ENCODE measurements at regions not wholly inside any gene's neighbourhood (a gene's known extent, or its start where the extent isn't known, plus 50 kb on each side); places are given as distances from the start of the nearest gene placed in this dataset.
"Not testable (repeated sequence)": the region's sequence is repeated elsewhere in the genome, so short reads cannot be mapped to it uniquely, and the experiment has no call there.

- no peak for DNase-seq (ENCODE audit: low read depth)
Observed at GRCh38 chr7:56219017-56219416, 102.8 kb upstream of the NUPR2 start.

DNA sequence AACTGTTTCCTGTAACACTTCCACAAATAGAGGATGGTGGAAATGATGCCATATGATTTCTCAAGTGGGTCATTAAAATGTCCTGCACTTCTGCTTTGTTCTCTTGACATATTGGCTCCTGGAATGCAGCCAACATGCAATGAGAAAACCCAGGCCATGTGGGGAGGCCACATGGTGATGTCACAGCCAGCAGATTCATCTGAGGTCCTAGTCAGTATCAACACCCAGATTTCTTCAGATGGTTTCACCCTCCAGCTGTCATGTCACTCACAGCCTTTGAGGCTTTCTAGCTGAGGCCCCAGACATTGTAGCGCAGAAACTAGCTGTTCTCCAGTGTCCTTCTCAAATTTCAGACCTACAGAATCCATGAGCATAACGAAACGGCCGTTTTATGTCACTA, 102.3 kb upstream of the NUPR2 start:
- no peak for DNase-seq (ENCODE audit: low read depth)

DNA sequence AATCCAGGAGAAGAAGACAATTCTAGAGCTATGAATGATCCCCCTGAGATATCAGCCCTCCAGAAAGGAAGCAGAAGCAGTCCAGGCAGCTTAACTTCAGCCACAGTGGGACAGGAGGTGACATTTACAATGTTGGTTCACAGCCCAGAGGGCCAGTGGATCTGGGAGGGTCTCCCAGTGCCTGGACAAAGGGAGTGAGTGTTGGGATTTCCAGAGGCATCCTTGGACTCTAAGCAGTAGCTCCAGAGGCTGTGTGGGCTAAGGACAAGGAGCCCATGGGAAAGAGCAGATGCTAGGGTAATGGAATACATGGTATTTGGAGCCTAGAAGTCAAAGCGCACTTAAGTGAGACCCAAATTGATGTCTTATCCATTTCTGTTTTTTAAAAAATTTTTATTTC, 97.4 kb upstream of the NUPR2 start:
- DNase-seq (ENCODE audit: low read depth) = no peak

DNA sequence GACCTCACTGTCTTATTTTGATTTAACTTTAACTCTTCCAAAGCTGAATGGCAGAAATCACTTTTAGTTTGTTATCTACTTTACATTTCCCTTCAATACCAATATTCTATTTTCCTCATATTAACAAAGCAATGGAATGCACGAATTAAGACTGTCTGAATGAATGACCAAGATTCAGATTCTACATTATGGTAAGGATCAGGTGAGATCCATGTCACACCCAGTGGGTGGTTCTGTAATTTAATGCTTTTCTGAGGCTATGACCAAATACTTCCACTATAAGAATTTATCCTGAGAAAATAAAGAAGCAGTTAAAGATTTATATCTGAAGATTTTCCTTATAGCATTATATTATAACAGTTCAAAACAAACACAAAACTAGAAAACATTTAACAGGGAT, 90.2 kb upstream of the NUPR2 start:
- no peak for DNase-seq (ENCODE audit: low read depth)

GRCh38 chr7:56199639-56200038, 83.4 kb upstream of the NUPR2 start:
- no peak for DNase-seq (ENCODE audit: low read depth)

- DNase-seq (ENCODE audit: low read depth) = not testable (repeated sequence)
Observed at GRCh38 chr7:56196195-56196594, 80.0 kb upstream of the NUPR2 start.

GRCh38 chr7:56188823-56189346, 72.7 kb upstream of the NUPR2 start:
- no peak for DNase-seq (ENCODE audit: low read depth)

- no peak for DNase-seq (ENCODE audit: low read depth)
Observed at GRCh38 chr7:56188376-56188775, 72.2 kb upstream of the NUPR2 start.

DNA sequence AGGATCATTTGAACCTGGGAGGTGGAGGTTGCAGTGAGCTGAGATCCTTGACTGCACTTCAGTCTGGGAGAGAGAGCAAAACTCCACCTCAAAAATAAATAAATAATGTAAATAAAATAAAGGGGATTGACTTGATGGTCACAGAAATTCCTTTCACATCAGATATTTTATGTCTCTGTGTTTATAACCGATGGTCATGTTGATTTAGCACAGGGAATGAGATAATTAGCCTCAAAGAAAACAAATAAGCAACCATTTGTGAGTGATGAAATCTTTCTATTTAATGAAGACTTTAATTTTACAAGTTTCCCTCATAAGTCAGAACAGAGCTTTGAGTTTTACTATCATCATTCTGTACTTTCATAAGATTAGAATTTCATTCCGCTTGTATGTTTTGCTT, 64.8 kb upstream of the NUPR2 start:
- no peak for DNase-seq (ENCODE audit: low read depth)

GRCh38 chr7:56175771-56176170, 59.6 kb upstream of the NUPR2 start:
- DNase-seq (ENCODE audit: low read depth) = no peak

GRCh38 chr7:56174875-56175760, 58.9 kb upstream of the NUPR2 start:
- no peak for DNase-seq (ENCODE audit: low read depth)

GRCh38 chr7:56174346-56174874, 58.2 kb upstream of the NUPR2 start:
- no peak for DNase-seq (ENCODE audit: low read depth)

Data from stimulated activated CD8-positive, alpha-beta memory T cell treated with anti-CD3 and anti-CD28 coated beads, Interleukin-15, amount 100 ng/mL, for 1 hour (primary cell).